Panc1 (cell line): ENCODE measurements at regions not wholly inside any gene's neighbourhood (a gene's known extent, or its start where the extent isn't known, plus 50 kb on each side); places are given as distances from the start of the nearest gene placed in this dataset.
"Not testable (repeated sequence)": the region's sequence is repeated elsewhere in the genome, so short reads cannot be mapped to it uniquely, and the experiment has no call there.

Experiments used
- POLR2AphosphoS5 ChIP-seq: IDR thresholded peaks from 2 replicates; pipeline ENCODE4 v1.6.1; 2012; ENCODE audit warnings: mild to moderate bottlenecking, low read depth, low read length, moderate library complexity
- SIN3A ChIP-seq: IDR thresholded peaks from 2 replicates; pipeline ENCODE4 v1.6.1; 2012; ENCODE audit warnings: low read depth, mild to moderate bottlenecking, low read length, moderate library complexity, borderline replicate concordance; ENCODE audit not compliant: insufficient read depth
- TF ChIP-seq, protein P1 (sequence below): fragments of 450-650 bp; IDR thresholded peaks from 2 replicates; pipeline ENCODE4 v1.5.1; 2017; ENCODE audit warnings: mild to moderate bottlenecking
- TF ChIP-seq, protein P2 (sequence below), 2 experiments: IDR thresholded peaks; 2 replicates each; pipeline ENCODE4 v1.6.1; 2011 to 2012; ENCODE audit warnings: low read depth in 2 of 2, control low read depth in 1 of 2, low read length in 1 of 2, mild to moderate bottlenecking in 1 of 2, moderate library complexity in 1 of 2; ENCODE audit not compliant: insufficient read depth in 1 of 2

DNA sequence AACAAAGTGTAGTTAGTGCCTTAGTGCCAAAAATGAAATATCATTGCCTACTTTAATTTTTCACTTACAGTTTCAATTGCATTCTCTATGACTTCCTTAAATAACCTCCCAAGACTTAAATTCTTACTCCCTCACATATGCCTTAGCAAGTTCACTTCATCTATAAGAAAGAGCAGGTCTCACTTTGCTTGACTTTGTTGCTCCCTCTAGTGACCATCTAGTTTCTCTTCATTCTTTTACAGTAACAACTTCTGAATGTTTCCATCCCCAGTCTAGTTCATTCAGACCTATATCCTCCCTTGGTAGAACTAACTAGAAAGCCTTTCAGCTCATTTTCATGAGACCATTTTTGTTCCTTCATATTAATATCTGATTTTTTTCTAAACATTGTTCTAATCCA, 2377.6 kb downstream of the EPHA3 start:
- TF ChIP-seq, protein P1, sequence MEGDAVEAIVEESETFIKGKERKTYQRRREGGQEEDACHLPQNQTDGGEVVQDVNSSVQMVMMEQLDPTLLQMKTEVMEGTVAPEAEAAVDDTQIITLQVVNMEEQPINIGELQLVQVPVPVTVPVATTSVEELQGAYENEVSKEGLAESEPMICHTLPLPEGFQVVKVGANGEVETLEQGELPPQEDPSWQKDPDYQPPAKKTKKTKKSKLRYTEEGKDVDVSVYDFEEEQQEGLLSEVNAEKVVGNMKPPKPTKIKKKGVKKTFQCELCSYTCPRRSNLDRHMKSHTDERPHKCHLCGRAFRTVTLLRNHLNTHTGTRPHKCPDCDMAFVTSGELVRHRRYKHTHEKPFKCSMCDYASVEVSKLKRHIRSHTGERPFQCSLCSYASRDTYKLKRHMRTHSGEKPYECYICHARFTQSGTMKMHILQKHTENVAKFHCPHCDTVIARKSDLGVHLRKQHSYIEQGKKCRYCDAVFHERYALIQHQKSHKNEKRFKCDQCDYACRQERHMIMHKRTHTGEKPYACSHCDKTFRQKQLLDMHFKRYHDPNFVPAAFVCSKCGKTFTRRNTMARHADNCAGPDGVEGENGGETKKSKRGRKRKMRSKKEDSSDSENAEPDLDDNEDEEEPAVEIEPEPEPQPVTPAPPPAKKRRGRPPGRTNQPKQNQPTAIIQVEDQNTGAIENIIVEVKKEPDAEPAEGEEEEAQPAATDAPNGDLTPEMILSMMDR, result peak; percentile 13; the same call in 1 of the 2 replicates
- TF ChIP-seq, protein P2, sequence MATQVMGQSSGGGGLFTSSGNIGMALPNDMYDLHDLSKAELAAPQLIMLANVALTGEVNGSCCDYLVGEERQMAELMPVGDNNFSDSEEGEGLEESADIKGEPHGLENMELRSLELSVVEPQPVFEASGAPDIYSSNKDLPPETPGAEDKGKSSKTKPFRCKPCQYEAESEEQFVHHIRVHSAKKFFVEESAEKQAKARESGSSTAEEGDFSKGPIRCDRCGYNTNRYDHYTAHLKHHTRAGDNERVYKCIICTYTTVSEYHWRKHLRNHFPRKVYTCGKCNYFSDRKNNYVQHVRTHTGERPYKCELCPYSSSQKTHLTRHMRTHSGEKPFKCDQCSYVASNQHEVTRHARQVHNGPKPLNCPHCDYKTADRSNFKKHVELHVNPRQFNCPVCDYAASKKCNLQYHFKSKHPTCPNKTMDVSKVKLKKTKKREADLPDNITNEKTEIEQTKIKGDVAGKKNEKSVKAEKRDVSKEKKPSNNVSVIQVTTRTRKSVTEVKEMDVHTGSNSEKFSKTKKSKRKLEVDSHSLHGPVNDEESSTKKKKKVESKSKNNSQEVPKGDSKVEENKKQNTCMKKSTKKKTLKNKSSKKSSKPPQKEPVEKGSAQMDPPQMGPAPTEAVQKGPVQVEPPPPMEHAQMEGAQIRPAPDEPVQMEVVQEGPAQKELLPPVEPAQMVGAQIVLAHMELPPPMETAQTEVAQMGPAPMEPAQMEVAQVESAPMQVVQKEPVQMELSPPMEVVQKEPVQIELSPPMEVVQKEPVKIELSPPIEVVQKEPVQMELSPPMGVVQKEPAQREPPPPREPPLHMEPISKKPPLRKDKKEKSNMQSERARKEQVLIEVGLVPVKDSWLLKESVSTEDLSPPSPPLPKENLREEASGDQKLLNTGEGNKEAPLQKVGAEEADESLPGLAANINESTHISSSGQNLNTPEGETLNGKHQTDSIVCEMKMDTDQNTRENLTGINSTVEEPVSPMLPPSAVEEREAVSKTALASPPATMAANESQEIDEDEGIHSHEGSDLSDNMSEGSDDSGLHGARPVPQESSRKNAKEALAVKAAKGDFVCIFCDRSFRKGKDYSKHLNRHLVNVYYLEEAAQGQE (IDR thresholded peaks at IDR 0.05; ENCODE audit: insufficient read depth in 1 of 2, low read depth in 2 of 2, low read length in 1 of 2), result not testable (repeated sequence)
- not testable (repeated sequence) for TF ChIP-seq SIN3A, POLR2AphosphoS5
